ENCODE measurements at regions not wholly inside any gene's neighbourhood (a gene's known extent, or its start where the extent isn't known, plus 50 kb on each side); places are given as distances from the start of the nearest gene placed in this dataset.
A peak's percentile ranks its signal among the peaks of the same experiment; 100 is the strongest.

GRCh38 chr11:87832211-87832610 lies 343.0 kb downstream of the RAB38 start:
- no peak for DNase-seq (ENCODE audit: low spot score)
- Histone ChIP-seq H3K27me3 (replicated peaks; ENCODE audit: insufficient read depth) (no peaks in the 10 kb centered on the region), H3K9me3 (no peaks in the 10 kb centered on the region), H3K4me1 (ENCODE audit: control insufficient read depth in 1 of 2, low read depth in 2 of 2) (no peaks in the 10 kb centered on the region), H3K27ac (no peak overlapping the region), H3K36me3 (no peaks in the 10 kb centered on the region), H3K4me3 (no peak overlapping the region)
- no peak for TF ChIP-seq CTCF (IDR thresholded peaks at IDR 0.05)
- ATAC-seq (ENCODE audit: insufficient number of reproducible peaks, low FRiP score, low read depth) = no peak

- H3K36me3 ChIP-seq = no peaks in the 10 kb centered on the region
- H3K27ac ChIP-seq = peak overlapping the region in 1 of 2 donors; percentile 50
- H3K4me3 ChIP-seq = peak overlapping the region; percentile 31
- H3K9me3 ChIP-seq = no peaks in the 10 kb centered on the region
- no peak for TF ChIP-seq CTCF (IDR thresholded peaks at IDR 0.05)
- H3K27me3 ChIP-seq (replicated peaks; ENCODE audit: insufficient read depth) = no peaks in the 10 kb centered on the region
- ATAC-seq (ENCODE audit: insufficient number of reproducible peaks, low FRiP score, low read depth) (no peak), DNase-seq (ENCODE audit: low spot score) (no peak)
- H3K4me1 ChIP-seq (ENCODE audit: control insufficient read depth in 1 of 2, low read depth in 2 of 2) = peaks cover 18% of the 10 kb centered on the region in 2 donors
Measured at GRCh38 chr11:87820011-87820410, 355.2 kb downstream of the RAB38 start.

GRCh38 chr11:87819151-87819550 lies 356.1 kb downstream of the RAB38 start:
- H3K27me3 ChIP-seq (replicated peaks; ENCODE audit: insufficient read depth) = no peaks in the 10 kb centered on the region
- H3K36me3 ChIP-seq = no peaks in the 10 kb centered on the region
- H3K4me3 ChIP-seq = no peak overlapping the region
- DNase-seq (ENCODE audit: low spot score) (no peak), ATAC-seq (ENCODE audit: insufficient number of reproducible peaks, low FRiP score, low read depth) (no peak)
- H3K27ac ChIP-seq = no peak overlapping the region
- no peaks in the 10 kb centered on the region for H3K9me3 ChIP-seq
- TF ChIP-seq CTCF (IDR thresholded peaks at IDR 0.05) = no peak
- peaks cover 18% of the 10 kb centered on the region in 2 donors for H3K4me1 ChIP-seq (ENCODE audit: control insufficient read depth in 1 of 2, low read depth in 2 of 2)

GRCh38 chr11:87812571-87813365 lies 362.5 kb downstream of the RAB38 start:
- H3K27ac ChIP-seq = no peak overlapping the region
- H3K27me3 ChIP-seq (replicated peaks; ENCODE audit: insufficient read depth) = no peaks in the 10 kb centered on the region
- H3K9me3 ChIP-seq = no peaks in the 10 kb centered on the region
- TF ChIP-seq CTCF (IDR thresholded peaks at IDR 0.05) = no peak
- no peaks in the 10 kb centered on the region for H3K36me3 ChIP-seq
- H3K4me3 ChIP-seq = no peak overlapping the region
- DNase-seq (ENCODE audit: low spot score) (no peak), ATAC-seq (ENCODE audit: insufficient number of reproducible peaks, low FRiP score, low read depth) (no peak)
- peaks cover 0 to 1% of the 10 kb centered on the region in 2 donors for H3K4me1 ChIP-seq (ENCODE audit: control insufficient read depth in 1 of 2, low read depth in 2 of 2)

GRCh38 chr11:87810486-87810885 lies 364.8 kb downstream of the RAB38 start:
- no peak for TF ChIP-seq CTCF (IDR thresholded peaks at IDR 0.05)
- Histone ChIP-seq H3K27ac (no peak overlapping the region), H3K4me1 (ENCODE audit: control insufficient read depth in 1 of 2, low read depth in 2 of 2) (no peaks in the 10 kb centered on the region), H3K9me3 (no peaks in the 10 kb centered on the region), H3K27me3 (replicated peaks; ENCODE audit: insufficient read depth) (no peaks in the 10 kb centered on the region), H3K36me3 (no peaks in the 10 kb centered on the region), H3K4me3 (no peak overlapping the region)
- ATAC-seq (ENCODE audit: insufficient number of reproducible peaks, low FRiP score, low read depth) (no peak), DNase-seq (ENCODE audit: low spot score) (no peak)
